GM12878 (cell line): ENCODE measurements at regions not wholly inside any gene's neighbourhood (a gene's known extent, or its start where the extent isn't known, plus 50 kb on each side); places are given as distances from the start of the nearest gene placed in this dataset.

Experiments
- ATF7 ChIP-seq: fragments of 450-650 bp; IDR thresholded peaks from 2 replicates; pipeline ENCODE4 v1.6.1; 2016; ENCODE audit warnings: low read depth, mild to moderate bottlenecking
- CREM ChIP-seq: IDR thresholded peaks from 2 replicates; pipeline ENCODE4 v1.6.1; 2014; ENCODE audit warnings: antibody characterized with exemption, low read depth
- EP300 ChIP-seq, 2 experiments: fragments of 150-350 bp in 1 of 2; IDR thresholded peaks; 2 replicates each; pipeline ENCODE4 v1.6.1; 2011 to 2012; ENCODE audit warnings: low read depth in 2 of 2, low read length in 2 of 2, borderline replicate concordance in 1 of 2, improper control_type of control experiment in 1 of 2, inconsistent platforms in 1 of 2; ENCODE audit not compliant: control insufficient read depth in 1 of 2
- GABPA ChIP-seq: IDR thresholded peaks from 2 replicates; pipeline ENCODE4 v1.6.1; 2014; ENCODE audit warnings: antibody characterized with exemption, low read depth, mild to moderate bottlenecking, inconsistent platforms
- MAX ChIP-seq: IDR thresholded peaks from 2 replicates; pipeline ENCODE4 v1.6.1; 2012; ENCODE audit warnings: low read depth, low read length, improper control_type of control experiment
- MTA3 ChIP-seq: IDR thresholded peaks from 2 replicates; pipeline ENCODE4 v1.6.1; 2012; ENCODE audit warnings: low read length, inconsistent platforms, borderline replicate concordance
- MXI1 ChIP-seq: fragments of 150-350 bp; IDR thresholded peaks from 2 replicates; pipeline ENCODE4 v1.6.1; 2011; ENCODE audit warnings: low read depth, mild to moderate bottlenecking, inconsistent platforms, low read length, improper control_type of control experiment
- POLR2AphosphoS5 ChIP-seq: IDR thresholded peaks from 2 replicates; pipeline ENCODE4 v1.6.1; 2011; ENCODE audit warnings: mild to moderate bottlenecking, low read length, inconsistent platforms
- SP1 ChIP-seq: IDR thresholded peaks from one replicate; pipeline ENCODE4 v1.6.1; 2011; ENCODE audit warnings: low read depth, low read length
- TF ChIP-seq, protein P1 (sequence below), 3 experiments: IDR thresholded peaks in 2 of 3; conservative IDR thresholded peaks in 1 of 3; 2 replicates each; pipeline ENCODE4 v1.5.1; 2011; ENCODE audit warnings: low read depth in 3 of 3, low read length in 3 of 3, mild to moderate bottlenecking in 3 of 3, control low read depth in 2 of 3, moderate library complexity in 2 of 3, inconsistent platforms in 1 of 3, mixed read lengths in 1 of 3; ENCODE audit not compliant: control insufficient read depth in 2 of 3, insufficient read depth in 1 of 3; ENCODE audit errors: extremely low read depth in 1 of 3
- TF ChIP-seq, protein P2 (sequence below): fragments of 450-650 bp; IDR thresholded peaks from 2 replicates; pipeline ENCODE4 v1.6.1; 2017; ENCODE audit warnings: antibody characterized with exemption, mild to moderate bottlenecking, moderate library complexity
- TF ChIP-seq, protein P3 (sequence below): fragments of 450-650 bp; conservative IDR thresholded peaks from 2 replicates; pipeline ENCODE4 v1.6.1; 2017; ENCODE audit warnings: mild to moderate bottlenecking, moderate library complexity

GRCh38 chr5:121019734-121020133, 555.6 kb downstream of the PRR16 start:
- TF ChIP-seq, protein P1, sequence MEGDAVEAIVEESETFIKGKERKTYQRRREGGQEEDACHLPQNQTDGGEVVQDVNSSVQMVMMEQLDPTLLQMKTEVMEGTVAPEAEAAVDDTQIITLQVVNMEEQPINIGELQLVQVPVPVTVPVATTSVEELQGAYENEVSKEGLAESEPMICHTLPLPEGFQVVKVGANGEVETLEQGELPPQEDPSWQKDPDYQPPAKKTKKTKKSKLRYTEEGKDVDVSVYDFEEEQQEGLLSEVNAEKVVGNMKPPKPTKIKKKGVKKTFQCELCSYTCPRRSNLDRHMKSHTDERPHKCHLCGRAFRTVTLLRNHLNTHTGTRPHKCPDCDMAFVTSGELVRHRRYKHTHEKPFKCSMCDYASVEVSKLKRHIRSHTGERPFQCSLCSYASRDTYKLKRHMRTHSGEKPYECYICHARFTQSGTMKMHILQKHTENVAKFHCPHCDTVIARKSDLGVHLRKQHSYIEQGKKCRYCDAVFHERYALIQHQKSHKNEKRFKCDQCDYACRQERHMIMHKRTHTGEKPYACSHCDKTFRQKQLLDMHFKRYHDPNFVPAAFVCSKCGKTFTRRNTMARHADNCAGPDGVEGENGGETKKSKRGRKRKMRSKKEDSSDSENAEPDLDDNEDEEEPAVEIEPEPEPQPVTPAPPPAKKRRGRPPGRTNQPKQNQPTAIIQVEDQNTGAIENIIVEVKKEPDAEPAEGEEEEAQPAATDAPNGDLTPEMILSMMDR (IDR thresholded peaks at IDR 0.05 in 2 of 3, conservative IDR thresholded peaks at IDR 0.05 in 1 of 3; ENCODE audit: control insufficient read depth in 2 of 3, extremely low read depth in 1 of 3, insufficient read depth in 1 of 3, low read depth in 3 of 3, low read length in 3 of 3), result no peak
- TF ChIP-seq MAX, result no peak
- TF ChIP-seq SP1, result no peak
- TF ChIP-seq EP300 (IDR thresholded peaks at IDR 0.05; ENCODE audit: borderline replicate concordance in 1 of 2, control insufficient read depth in 1 of 2, low read depth in 2 of 2, low read length in 2 of 2), result no peak
- TF ChIP-seq, protein P2, sequence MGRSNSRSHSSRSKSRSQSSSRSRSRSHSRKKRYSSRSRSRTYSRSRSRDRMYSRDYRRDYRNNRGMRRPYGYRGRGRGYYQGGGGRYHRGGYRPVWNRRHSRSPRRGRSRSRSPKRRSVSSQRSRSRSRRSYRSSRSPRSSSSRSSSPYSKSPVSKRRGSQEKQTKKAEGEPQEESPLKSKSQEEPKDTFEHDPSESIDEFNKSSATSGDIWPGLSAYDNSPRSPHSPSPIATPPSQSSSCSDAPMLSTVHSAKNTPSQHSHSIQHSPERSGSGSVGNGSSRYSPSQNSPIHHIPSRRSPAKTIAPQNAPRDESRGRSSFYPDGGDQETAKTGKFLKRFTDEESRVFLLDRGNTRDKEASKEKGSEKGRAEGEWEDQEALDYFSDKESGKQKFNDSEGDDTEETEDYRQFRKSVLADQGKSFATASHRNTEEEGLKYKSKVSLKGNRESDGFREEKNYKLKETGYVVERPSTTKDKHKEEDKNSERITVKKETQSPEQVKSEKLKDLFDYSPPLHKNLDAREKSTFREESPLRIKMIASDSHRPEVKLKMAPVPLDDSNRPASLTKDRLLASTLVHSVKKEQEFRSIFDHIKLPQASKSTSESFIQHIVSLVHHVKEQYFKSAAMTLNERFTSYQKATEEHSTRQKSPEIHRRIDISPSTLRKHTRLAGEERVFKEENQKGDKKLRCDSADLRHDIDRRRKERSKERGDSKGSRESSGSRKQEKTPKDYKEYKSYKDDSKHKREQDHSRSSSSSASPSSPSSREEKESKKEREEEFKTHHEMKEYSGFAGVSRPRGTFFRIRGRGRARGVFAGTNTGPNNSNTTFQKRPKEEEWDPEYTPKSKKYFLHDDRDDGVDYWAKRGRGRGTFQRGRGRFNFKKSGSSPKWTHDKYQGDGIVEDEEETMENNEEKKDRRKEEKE, result no peak
- no peak for TF ChIP-seq MTA3
- TF ChIP-seq POLR2AphosphoS5, result no peak
- TF ChIP-seq ATF7, result no peak
- TF ChIP-seq GABPA, result no peak
- TF ChIP-seq CREM, result no peak
- TF ChIP-seq, protein P3, sequence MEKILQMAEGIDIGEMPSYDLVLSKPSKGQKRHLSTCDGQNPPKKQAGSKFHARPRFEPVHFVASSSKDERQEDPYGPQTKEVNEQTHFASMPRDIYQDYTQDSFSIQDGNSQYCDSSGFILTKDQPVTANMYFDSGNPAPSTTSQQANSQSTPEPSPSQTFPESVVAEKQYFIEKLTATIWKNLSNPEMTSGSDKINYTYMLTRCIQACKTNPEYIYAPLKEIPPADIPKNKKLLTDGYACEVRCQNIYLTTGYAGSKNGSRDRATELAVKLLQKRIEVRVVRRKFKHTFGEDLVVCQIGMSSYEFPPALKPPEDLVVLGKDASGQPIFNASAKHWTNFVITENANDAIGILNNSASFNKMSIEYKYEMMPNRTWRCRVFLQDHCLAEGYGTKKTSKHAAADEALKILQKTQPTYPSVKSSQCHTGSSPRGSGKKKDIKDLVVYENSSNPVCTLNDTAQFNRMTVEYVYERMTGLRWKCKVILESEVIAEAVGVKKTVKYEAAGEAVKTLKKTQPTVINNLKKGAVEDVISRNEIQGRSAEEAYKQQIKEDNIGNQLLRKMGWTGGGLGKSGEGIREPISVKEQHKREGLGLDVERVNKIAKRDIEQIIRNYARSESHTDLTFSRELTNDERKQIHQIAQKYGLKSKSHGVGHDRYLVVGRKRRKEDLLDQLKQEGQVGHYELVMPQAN, result no peak
- TF ChIP-seq MXI1, result no peak
